Ovary (tissue), 7 donors: ENCODE measurements at regions not wholly inside any gene's neighbourhood (a gene's known extent, or its start where the extent isn't known, plus 50 kb on each side); places are given as distances from the start of the nearest gene placed in this dataset.
A peak's percentile ranks its signal among the peaks of the same experiment; 100 is the strongest.

Experiments used
- DNase-seq, 5 donors: peaks; one replicate each; pipeline ENCODE4 v3.0.0-alpha.2; 2019 to 2020
- H3K27ac ChIP-seq, 2 donors: fragments of 200-600 bp; one replicate each; pipeline versions ENCODE4 v1.5.1 to v1.8.0; 2019 to 2022
- H3K27me3 ChIP-seq: fragments of 200-600 bp; one replicate; pipeline ENCODE4 v1.8.0; 2022
- H3K36me3 ChIP-seq: fragments of 200-600 bp; sonication (generic); one replicate; pipeline ENCODE4 v1.5.1; 2019
- H3K4me1 ChIP-seq: one replicate; pipeline ENCODE4 v1.8.1; 2013; ENCODE audit warnings: mild to moderate bottlenecking, moderate library complexity; ENCODE audit not compliant: insufficient read depth
- H3K4me3 ChIP-seq: fragments of 200-600 bp; sonication (generic); one replicate; pipeline ENCODE4 v1.5.1; 2017
- H3K9me3 ChIP-seq, 2 donors: fragments of 200-600 bp in 1 of 2; sonication (generic) in 1 of 2; one replicate each; pipeline versions ENCODE4 v1.5.1 to v1.8.1; 2013 to 2019; ENCODE audit warnings: mild to moderate bottlenecking in 1 of 2, moderate library complexity in 1 of 2
- EP300 ChIP-seq: sonication (generic); formaldehyde crosslinking; IDR thresholded peaks from one replicate; pipeline ENCODE4 v1.6.1; 2017; ENCODE audit warnings: antibody characterized with exemption
- POLR2A ChIP-seq: fragments of 450-650 bp; IDR thresholded peaks from one replicate; pipeline ENCODE4 v1.6.1; 2017; ENCODE audit warnings: antibody characterized with exemption, mild to moderate bottlenecking, moderate library complexity
- WGBS, 3 donors: extraction: QIAGEN DNeasy Blood & Tissue Kit in 1 of 3; methylation state at CpG; one replicate each; pipeline versions ENCODE4 v1.1.5 to v1.1.7; 2013 to 2017; 5-methylcytosine and 5-hydroxymethylcytosine counted together
- intact Hi-C, 4 donors: fragments of 100-400 bp; cut with DNase I; formaldehyde crosslinking; loops; one replicate each; pipeline versions ENCODE4 v1.11.0 to v1.15.1; 2022 to 2023
- TF ChIP-seq, protein P1 (sequence below), 3 donors: fragments of 450-650 bp in 2 of 3; fragments of 200-600 bp in 1 of 3; IDR thresholded peaks; one replicate each; pipeline versions ENCODE4 v1.5.1 to v1.8.0; 2016 to 2022; ENCODE audit warnings: antibody characterized with exemption in 3 of 3, mild to moderate bottlenecking in 1 of 3
- donor health status: DM: no; HTN: no; CAD: no; lungs with moderate emphysema.
- donor health status: DM: no; HTN: no; CAD: no.
- donor health status: Bipolar disorder and iron deficiency.
- donor health status: DM: no; HTN: no; CAD: no.
- donor health status: DM: yes; HTN: yes; CAD: no.

DNA sequence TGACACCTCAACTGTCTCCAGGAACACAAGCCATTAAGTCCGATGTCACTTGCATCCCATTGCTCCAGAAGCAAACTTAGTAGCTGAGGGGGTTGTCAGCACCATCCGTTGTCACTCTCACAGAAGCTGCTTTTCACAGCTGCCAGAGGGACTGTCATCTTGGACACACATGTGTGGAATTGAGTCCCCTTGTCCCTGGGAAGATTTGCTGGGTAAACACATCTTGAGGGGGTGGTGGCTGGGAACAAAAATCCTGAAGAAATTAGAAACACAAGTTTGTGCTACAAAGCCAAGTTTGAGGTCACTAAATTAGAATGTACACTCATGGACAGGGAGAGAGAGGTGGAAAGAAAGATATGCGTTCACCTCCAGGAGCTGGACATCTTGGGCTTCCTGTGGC lies 55.2 kb upstream of the ADRA1B start:
- no peak overlapping the region for H3K27ac ChIP-seq
- H3K4me1 ChIP-seq: peaks cover 1% of the 10 kb centered on the region
- no peaks in the 10 kb centered on the region for H3K27me3 ChIP-seq
- intact Hi-C loops: no loop called here
- no peaks in the 10 kb centered on the region for H3K9me3 ChIP-seq
- no peak for DNase-seq
- no peaks in the 10 kb centered on the region for H3K36me3 ChIP-seq
- TF ChIP-seq EP300 (no peak), POLR2A (no peak)
- TF ChIP-seq, protein P1, sequence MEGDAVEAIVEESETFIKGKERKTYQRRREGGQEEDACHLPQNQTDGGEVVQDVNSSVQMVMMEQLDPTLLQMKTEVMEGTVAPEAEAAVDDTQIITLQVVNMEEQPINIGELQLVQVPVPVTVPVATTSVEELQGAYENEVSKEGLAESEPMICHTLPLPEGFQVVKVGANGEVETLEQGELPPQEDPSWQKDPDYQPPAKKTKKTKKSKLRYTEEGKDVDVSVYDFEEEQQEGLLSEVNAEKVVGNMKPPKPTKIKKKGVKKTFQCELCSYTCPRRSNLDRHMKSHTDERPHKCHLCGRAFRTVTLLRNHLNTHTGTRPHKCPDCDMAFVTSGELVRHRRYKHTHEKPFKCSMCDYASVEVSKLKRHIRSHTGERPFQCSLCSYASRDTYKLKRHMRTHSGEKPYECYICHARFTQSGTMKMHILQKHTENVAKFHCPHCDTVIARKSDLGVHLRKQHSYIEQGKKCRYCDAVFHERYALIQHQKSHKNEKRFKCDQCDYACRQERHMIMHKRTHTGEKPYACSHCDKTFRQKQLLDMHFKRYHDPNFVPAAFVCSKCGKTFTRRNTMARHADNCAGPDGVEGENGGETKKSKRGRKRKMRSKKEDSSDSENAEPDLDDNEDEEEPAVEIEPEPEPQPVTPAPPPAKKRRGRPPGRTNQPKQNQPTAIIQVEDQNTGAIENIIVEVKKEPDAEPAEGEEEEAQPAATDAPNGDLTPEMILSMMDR (IDR thresholded peaks at IDR 0.05): no peak
- WGBS, 3 donors: 57 to 62% (median 59%) methylated on average over 3 of the region's 3 CpGs
- no peak overlapping the region for H3K4me3 ChIP-seq

DNA sequence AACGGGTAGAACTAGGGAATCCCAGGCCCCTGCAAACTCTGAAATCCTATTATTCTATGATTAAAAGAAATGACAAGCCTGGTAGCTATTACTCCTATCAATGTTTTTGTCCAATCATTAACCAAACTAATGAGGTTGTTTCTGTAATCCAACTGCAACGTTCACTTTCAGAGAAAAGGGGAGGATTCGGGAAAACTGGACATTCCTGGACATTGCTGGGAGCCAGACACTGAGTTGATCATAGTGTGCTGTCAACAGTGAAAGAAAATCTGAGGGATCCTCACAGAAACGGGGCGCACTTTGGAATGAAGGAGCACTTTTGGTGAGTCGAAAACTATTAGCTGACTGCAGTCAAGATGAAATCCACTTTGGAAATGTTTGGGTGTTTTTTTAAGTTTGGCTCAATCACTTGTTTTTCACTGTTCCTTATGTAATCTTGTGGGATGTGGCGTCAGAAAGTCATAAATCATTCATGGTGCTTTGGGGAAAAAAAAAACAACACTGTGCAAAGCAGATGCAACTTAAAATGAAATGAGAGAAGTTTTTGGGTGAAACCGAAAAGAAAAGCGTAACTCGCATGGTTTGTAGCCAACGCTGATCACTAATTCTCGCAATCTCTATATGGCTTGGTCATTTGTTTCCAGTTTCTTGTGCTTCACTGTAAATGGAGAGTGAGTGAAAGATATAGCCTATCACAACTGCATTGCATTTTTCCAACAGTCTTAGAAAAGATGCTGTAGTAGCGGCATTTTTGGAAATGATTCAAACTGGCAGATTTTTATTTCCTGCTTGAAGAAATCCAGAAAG lies 51.2 kb upstream of the ADRA1B start:
- H3K9me3 ChIP-seq: no peaks in the 10 kb centered on the region
- no peaks in the 10 kb centered on the region for H3K36me3 ChIP-seq
- no peaks in the 10 kb centered on the region for H3K27me3 ChIP-seq
- WGBS, 3 donors: 6 to 7% (median 7%) methylated on average over 13 of the region's 13 CpGs
- H3K27ac ChIP-seq: peak overlapping the region in 1 of 2 donors; percentile 44
- peaks cover 1% of the 10 kb centered on the region for H3K4me1 ChIP-seq
- DNase-seq: peak in 2 of 5 donors; percentile 21 to 45
- intact Hi-C loops: no loop called here
- H3K4me3 ChIP-seq: peak overlapping the region; percentile 1
- TF ChIP-seq, protein P1 (IDR thresholded peaks at IDR 0.05): no peak
- TF ChIP-seq POLR2A (no peak), EP300 (no peak)

DNA sequence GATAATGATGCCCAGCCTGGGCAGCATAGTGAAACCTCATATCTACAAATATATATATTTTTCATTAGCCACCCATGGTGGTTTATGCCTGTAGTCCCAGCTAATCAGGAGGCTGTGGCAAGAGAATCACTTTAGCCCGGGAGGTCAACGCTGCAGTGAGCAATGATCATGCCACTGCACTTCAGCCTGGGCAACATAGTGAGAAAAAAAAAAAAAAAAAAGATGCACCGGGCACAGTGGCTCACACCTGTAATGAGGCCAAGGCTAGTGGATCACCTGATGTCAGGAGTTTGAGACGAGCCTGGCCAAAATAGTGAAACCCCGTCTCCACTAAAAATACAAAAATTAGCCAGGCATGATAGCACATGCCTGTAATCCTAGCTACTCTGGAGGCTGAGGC lies 50.2 kb upstream of the ADRA1B start:
- no peak for DNase-seq
- H3K27ac ChIP-seq: no peak overlapping the region
- H3K4me3 ChIP-seq: no peak overlapping the region
- intact Hi-C loops: no loop called here
- TF ChIP-seq POLR2A (no peak), EP300 (no peak)
- TF ChIP-seq, protein P1 (IDR thresholded peaks at IDR 0.05): no peak
- WGBS, 3 donors: 83 to 86% (median 84%) methylated on average over 5 of the region's 5 CpGs
- no peaks in the 10 kb centered on the region for H3K9me3 ChIP-seq
- no peaks in the 10 kb centered on the region for H3K27me3 ChIP-seq
- peaks cover 1% of the 10 kb centered on the region for H3K4me1 ChIP-seq
- H3K36me3 ChIP-seq: no peaks in the 10 kb centered on the region
